ENCODE measurements at regions not wholly inside any gene's neighbourhood (a gene's known extent, or its start where the extent isn't known, plus 50 kb on each side); places are given as distances from the start of the nearest gene placed in this dataset.

DNA sequence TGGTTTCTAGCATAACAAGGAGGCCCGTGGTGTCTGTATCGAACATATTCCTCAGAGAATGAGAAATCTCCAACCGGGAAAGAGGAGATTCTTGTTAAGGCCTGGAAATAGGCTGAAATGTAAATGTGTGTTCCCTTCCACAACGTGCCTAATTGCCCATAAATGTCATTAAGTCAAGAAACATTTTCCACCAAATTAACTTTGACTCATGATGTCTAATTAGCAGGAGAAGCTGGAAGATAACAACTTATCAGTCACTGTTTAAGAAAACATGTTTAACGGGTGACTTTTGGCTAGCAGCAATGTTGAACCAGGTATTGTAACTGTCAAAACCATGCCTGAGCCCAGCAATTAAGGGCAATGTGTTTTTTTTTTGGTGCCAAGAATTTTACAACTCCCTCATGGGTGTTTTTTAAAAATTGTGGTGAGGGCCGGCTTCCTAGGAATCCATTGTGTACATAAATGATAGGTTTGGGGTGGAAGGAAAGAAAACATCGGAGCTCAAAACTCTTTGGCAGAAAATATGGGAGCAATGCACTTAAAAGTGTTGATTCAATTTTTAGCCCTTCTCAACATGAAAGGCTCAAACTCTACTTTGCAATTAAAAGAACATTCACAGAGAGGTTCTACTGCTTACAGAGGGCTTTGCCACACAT lies 67.0 kb downstream of the OLIG1 start:
- TF ChIP-seq EZH2phosphoT487 (IDR thresholded peaks at IDR 0.05; ENCODE audit: insufficient read depth, low read depth) = no peak
- no peak for TF ChIP-seq EZH2 (IDR thresholded peaks at IDR 0.05; ENCODE audit: insufficient read depth, poor library complexity, severe bottlenecking)
